T-helper 2 cell (primary cell): ENCODE measurements at regions not wholly inside any gene's neighbourhood (a gene's known extent, or its start where the extent isn't known, plus 50 kb on each side); places are given as distances from the start of the nearest gene placed in this dataset.
A peak's percentile ranks its signal among the peaks of the same experiment; 100 is the strongest.
"Not testable (repeated sequence)": the region's sequence is repeated elsewhere in the genome, so short reads cannot be mapped to it uniquely, and the experiment has no call there.

Experiments used
- DNase-seq, 5 experiments: peaks; one replicate each; pipeline versions ENCODE4 v3.0.0 to v3.0.0-alpha.2; 2012 to 2022

- no peak for DNase-seq
Observed at GRCh38 chrX:34401411-34401810, 255.7 kb downstream of the TMEM47 start.

GRCh38 chrX:34382416-34382815, 250.3 kb upstream of the FAM47A start:
- DNase-seq, result no peak

DNA sequence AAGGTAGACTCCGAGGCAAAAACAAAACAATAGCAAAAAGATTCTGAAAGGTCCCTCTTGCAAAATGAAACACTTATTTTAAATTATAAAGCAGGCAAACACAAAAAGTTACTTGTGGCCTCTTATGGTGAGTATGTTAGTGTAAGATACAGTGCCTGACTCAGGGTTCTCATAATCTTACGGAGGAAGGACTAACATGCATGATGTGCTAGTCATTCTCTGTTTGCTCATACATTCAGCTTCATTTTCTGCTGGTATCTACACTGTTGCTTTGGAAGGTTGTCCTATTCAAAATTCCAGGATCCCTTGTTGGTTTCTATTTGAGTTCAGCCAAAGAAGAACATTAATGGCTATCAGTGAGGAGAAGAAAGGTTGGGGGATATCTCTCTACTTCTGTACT, 249.1 kb upstream of the FAM47A start:
- no peak for DNase-seq

- no peak for DNase-seq
Observed at GRCh38 chrX:34379891-34380290, 247.8 kb upstream of the FAM47A start.

- no peak for DNase-seq
Observed at GRCh38 chrX:34377645-34378044, 245.5 kb upstream of the FAM47A start.

DNA sequence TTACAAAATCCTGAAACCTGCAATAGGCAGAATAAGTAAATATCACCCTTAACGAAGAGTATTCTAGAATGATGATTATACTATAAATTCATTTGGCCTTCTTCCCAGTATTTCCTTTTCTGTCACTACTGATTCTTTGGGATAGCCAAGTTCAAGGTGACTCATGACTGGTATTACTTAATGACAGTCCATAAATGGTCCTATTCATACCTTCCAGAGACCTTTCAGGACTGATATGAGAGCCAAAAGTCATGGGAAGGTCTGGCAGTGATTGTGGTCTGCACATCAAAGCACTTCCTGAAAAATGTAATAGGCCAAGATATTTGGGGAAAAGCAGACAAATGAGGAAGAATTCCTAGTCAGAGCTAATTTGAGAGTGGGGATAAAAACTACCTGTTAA, 239.6 kb upstream of the FAM47A start:
- DNase-seq, result no peak

- DNase-seq, result no peak
Observed at GRCh38 chrX:34365471-34365870, 233.4 kb upstream of the FAM47A start.

- DNase-seq, result no peak
Observed at GRCh38 chrX:34350561-34351335, 218.6 kb upstream of the FAM47A start.

- no peak for DNase-seq
Observed at GRCh38 chrX:34343001-34343400, 210.9 kb upstream of the FAM47A start.

GRCh38 chrX:34341814-34342213, 209.7 kb upstream of the FAM47A start:
- DNase-seq, result no peak

- no peak for DNase-seq
Observed at GRCh38 chrX:34341258-34341657, 209.1 kb upstream of the FAM47A start.

DNA sequence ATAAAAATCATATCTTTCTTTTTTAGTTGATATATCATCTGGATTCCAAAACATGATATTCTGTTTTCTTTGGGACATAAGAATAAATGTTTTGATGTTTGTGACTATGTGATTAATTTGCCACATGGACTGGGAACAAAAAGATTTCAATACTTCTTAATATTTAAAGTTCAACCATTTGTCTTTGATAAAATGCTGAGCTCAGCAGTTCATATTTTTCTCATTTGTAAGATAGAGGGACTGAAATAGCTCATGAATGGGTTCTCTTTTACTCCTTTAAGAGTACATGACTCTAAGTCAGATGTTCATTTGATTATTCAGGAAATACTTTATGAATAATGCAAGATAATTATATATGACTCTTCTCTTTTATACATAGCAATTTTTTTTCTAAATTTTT, 205.9 kb upstream of the FAM47A start:
- no peak for DNase-seq

DNA sequence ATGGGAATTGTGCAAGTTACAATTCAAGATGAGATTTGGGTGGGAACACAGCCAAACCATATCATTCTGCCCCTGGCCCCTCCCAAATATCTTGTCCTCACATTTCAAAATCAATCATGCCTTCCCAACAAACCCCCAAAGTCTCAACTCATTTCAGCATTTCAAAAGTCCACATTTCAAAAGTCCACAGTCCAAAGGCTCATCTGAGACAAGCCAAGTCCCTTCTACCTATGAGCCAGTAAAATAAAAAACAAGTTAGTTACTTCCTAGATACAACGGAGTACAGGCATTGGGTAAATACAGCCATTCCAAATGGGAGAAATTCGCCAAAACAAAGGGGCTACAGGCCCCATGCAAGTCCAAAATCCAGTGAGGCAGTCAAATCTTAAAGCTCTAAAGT, 203.3 kb upstream of the FAM47A start:
- not testable (repeated sequence) for DNase-seq

DNA sequence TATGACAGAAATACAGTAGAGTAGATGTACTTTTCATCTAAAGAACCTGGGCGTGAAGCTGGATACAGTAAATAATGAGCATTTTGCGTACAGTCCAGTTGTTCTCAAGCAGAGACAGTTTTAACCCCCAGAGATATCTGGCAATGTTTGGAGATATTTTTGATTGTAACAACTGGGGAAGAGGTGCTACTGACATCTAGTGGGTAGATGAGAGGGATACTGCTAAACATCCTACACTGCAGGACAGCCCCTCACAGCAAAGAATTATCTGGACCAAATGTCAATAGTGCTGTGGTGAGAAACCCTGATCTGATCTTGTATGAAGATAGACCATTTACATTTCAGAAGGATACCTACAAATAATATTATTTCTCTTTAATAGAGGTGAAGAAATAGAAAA, 200.2 kb upstream of the FAM47A start:
- DNase-seq, result no peak

GRCh38 chrX:34325460-34325859, 193.3 kb upstream of the FAM47A start:
- DNase-seq, result no peak

DNA sequence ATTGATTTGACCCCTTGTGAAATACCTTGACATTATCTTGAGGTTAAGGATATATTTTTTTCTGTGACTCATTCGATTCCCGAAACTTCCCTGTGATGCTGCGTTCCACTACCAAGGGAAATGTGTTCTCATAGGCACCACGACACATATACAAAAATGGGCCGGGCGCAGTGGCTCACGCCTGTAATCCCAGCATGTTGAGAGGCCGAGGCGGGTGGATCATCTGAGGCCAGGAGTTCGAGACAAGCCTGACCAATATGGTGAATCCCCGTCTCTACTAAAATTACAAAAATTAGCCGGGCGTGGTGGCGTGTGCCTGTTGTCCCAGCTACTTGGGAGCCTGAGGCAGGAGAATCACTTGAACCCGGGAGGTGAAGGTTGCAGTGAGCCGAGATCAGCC, 188.3 kb upstream of the FAM47A start:
- not testable (repeated sequence) for DNase-seq

- peak in 1 of 5 experiments; percentile 27 for DNase-seq
Observed at GRCh38 chrX:34300871-34301270, 168.8 kb upstream of the FAM47A start.

DNA sequence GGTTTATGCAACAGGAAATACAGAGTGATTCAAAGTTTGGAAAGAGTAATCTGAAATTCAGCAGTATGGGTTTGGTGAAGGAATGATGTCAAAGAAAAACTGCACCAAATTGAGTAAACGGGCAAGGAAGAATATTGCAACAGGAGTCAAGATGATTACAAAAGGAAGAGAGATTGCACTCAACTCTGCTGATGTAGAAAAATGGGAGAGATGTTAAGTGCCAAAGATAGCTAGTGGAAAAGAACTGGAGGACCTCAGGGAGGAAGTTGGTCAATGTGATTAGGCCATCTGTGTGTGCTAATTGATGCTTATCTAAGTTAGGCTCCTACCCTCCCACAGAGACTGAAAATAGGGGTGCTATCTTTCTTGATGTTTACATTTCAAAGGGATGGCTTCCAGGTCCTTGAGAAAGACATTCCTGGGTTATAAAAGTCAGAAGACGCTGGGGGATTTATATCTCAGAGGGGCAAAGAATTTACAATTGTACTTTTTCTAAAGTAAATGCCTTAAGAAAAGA, 167.4 kb upstream of the FAM47A start:
- DNase-seq, result no peak

GRCh38 chrX:34294665-34295064, 162.6 kb upstream of the FAM47A start:
- no peak for DNase-seq

DNA sequence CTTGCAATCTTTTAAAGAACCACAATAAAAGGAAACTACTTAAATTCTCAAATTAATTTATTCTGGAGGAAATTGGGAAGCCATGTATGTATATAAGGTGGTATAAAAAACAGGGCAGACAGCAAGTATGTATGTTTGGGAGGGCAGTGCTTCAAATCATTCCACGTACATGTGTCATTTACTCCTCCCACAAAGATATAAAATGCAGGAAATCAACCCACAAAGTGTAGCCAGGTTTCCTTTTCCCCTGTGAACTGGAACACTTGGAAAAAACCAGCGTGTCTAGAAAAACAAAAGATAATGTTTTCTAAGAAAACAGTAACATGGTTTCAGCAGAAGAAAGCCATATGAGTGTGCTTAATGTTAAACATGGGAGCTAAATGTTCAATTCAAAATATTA, 156.7 kb upstream of the FAM47A start:
- no peak for DNase-seq

DNA sequence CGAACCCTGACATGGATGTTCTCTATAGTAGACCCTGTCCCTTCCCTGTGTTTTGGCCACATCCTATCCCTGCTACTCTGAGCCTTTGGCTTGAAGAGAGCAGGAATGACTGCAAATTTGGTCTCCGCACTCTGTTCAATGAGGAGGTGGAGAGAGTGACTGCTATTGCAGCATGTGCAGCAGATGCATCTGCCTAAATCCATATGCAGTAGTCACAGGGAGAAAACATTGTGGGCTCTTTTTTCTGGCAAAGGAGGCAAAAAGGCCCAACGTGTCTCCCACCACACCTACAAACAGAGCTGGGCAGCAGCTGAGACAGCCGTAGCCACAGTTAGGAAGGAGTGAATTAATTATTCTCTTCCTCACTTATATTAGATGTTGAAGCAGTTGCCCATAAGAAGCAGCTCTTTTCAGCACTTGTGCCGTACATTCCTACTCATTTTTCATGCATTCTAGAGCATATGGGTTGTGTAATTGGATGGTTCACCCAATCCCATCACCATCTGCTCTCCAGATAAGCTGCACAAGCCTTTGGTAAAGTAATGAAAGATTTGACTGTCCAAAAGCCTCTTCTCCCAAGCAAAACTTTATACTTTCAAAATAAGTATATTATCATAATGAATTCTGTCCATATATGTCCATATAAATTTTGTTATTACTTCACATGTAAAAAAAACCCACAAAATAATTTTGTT, 147.9 kb upstream of the FAM47A start:
- DNase-seq, result no peak

DNA sequence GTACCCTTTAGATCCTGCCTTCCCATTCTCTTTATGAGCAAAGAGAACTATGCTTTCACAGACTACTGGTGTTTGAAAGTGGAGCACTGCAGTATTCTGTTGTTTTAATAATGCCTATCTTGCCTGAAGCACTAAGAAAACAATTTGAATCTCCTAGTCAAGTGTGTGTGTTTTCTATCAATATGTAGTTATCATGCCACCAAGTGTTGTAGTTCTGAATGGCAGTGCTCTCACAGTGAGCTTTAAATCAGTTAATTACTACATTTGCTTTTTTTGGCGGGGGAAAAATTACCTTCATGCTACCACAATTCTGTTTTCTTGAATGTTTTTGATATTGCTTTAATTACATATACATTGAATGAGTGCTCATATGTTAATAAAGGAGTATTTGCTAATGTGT, 143.6 kb upstream of the FAM47A start:
- no peak for DNase-seq

GRCh38 chrX:34270434-34270833, 138.3 kb upstream of the FAM47A start:
- no peak for DNase-seq

GRCh38 chrX:34238896-34239295, 106.8 kb upstream of the FAM47A start:
- no peak for DNase-seq
